ENCODE measurements at regions not wholly inside any gene's neighbourhood (a gene's known extent, or its start where the extent isn't known, plus 50 kb on each side); places are given as distances from the start of the nearest gene placed in this dataset.
"Not testable (repeated sequence)": the region's sequence is repeated elsewhere in the genome, so short reads cannot be mapped to it uniquely, and the experiment has no call there.

- TF ChIP-seq EP300, CTCF (IDR thresholded peaks at IDR 0.05): not testable (repeated sequence)
Measured at GRCh38 chr9:91019871-91020270, 218.3 kb downstream of the SYK start.

Data from ovary (tissue), 3 donors.